ENCODE measurements at regions not wholly inside any gene's neighbourhood (a gene's known extent, or its start where the extent isn't known, plus 50 kb on each side); places are given as distances from the start of the nearest gene placed in this dataset.

DNA sequence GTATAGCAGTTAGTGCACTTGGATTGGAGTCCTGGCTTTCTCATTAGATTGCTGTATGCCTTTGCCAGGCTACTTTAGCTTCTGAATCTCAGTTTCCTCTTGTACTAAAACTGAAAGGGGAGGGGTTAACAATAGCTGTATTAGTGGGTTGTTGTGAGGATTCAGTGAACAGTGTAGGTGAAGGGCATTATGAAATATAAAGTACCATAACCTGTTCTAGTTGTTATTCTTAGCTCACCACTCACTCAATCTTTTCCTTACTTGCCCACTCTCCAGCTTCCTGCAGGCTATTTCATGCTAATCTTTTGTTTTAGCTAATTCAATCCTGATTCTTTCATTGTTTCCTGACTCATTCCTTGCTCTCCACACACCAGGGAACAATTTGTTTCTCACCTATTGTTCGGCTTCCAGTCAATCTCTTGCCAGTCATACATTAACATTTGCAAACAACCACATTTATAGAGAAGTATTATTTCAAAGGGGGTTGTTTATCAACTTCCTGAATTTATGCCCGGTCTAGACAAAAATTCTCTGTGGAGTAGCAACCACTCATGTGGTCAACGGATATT lies 50.6 kb upstream of the EDA start:
- Histone ChIP-seq H3K9me3 (no peaks in the 10 kb centered on the region), H3K27me3 (no peaks in the 10 kb centered on the region), H3K27ac (no peak overlapping the region), H3K36me3 (no peaks in the 10 kb centered on the region), H3K4me3 (no peak overlapping the region), H3K4me1 (no peaks in the 10 kb centered on the region)
- TF ChIP-seq, protein P1, sequence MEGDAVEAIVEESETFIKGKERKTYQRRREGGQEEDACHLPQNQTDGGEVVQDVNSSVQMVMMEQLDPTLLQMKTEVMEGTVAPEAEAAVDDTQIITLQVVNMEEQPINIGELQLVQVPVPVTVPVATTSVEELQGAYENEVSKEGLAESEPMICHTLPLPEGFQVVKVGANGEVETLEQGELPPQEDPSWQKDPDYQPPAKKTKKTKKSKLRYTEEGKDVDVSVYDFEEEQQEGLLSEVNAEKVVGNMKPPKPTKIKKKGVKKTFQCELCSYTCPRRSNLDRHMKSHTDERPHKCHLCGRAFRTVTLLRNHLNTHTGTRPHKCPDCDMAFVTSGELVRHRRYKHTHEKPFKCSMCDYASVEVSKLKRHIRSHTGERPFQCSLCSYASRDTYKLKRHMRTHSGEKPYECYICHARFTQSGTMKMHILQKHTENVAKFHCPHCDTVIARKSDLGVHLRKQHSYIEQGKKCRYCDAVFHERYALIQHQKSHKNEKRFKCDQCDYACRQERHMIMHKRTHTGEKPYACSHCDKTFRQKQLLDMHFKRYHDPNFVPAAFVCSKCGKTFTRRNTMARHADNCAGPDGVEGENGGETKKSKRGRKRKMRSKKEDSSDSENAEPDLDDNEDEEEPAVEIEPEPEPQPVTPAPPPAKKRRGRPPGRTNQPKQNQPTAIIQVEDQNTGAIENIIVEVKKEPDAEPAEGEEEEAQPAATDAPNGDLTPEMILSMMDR (IDR thresholded peaks at IDR 0.05), result no peak
- DNase-seq (ENCODE audit: low spot score), result no peak
